ENCODE measurements at regions not wholly inside any gene's neighbourhood (a gene's known extent, or its start where the extent isn't known, plus 50 kb on each side); places are given as distances from the start of the nearest gene placed in this dataset.

- no peak for TF ChIP-seq CTCF (IDR thresholded peaks at IDR 0.05; ENCODE audit: low read depth, low read length)
- Histone ChIP-seq H3K27ac (ENCODE audit: low read depth, low read length) (no peak overlapping the region), H3K4me3 (ENCODE audit: low read depth, low read length) (no peak overlapping the region), H3K27me3 (ENCODE audit: control insufficient read depth, insufficient read depth, low read length) (no peaks in the 10 kb centered on the region), H3K9me3 (ENCODE audit: control insufficient read depth, insufficient read depth, low read length) (peaks cover 9% of the 10 kb centered on the region)
- DNase-seq (ENCODE audit: low read depth, low spot score): no peak
- POLR2A ChIA-PET: no interaction called here
- CTCF ChIA-PET: no interaction called here
These were observed 628.9 kb downstream of the TLL1 start for GRCh38 chr4:166501941-166502382.

GRCh38 chr4:166502660-166503059, 629.6 kb downstream of the TLL1 start:
- Histone ChIP-seq H3K27me3 (ENCODE audit: control insufficient read depth, insufficient read depth, low read length) (no peaks in the 10 kb centered on the region), H3K9me3 (ENCODE audit: control insufficient read depth, insufficient read depth, low read length) (peaks cover 9% of the 10 kb centered on the region), H3K27ac (ENCODE audit: low read depth, low read length) (no peak overlapping the region), H3K4me3 (ENCODE audit: low read depth, low read length) (no peak overlapping the region)
- CTCF ChIA-PET: no interaction called here
- no peak for TF ChIP-seq CTCF (IDR thresholded peaks at IDR 0.05; ENCODE audit: low read depth, low read length)
- DNase-seq (ENCODE audit: low read depth, low spot score): no peak
- POLR2A ChIA-PET: no interaction called here

GRCh38 chr4:166506051-166506450, 633.0 kb downstream of the TLL1 start:
- TF ChIP-seq CTCF (IDR thresholded peaks at IDR 0.05; ENCODE audit: low read depth, low read length): no peak
- POLR2A ChIA-PET: no interaction called here
- no peak for DNase-seq (ENCODE audit: low read depth, low spot score)
- H3K4me3 ChIP-seq (ENCODE audit: low read depth, low read length): no peak overlapping the region
- H3K27ac ChIP-seq (ENCODE audit: low read depth, low read length): no peak overlapping the region
- CTCF ChIA-PET: no interaction called here
- H3K27me3 ChIP-seq (ENCODE audit: control insufficient read depth, insufficient read depth, low read length): no peaks in the 10 kb centered on the region
- H3K9me3 ChIP-seq (ENCODE audit: control insufficient read depth, insufficient read depth, low read length): peaks cover 9% of the 10 kb centered on the region

- POLR2A ChIA-PET: no interaction called here
- Histone ChIP-seq H3K27me3 (ENCODE audit: control insufficient read depth, insufficient read depth, low read length) (no peaks in the 10 kb centered on the region), H3K4me3 (ENCODE audit: low read depth, low read length) (no peak overlapping the region), H3K27ac (ENCODE audit: low read depth, low read length) (no peak overlapping the region), H3K9me3 (ENCODE audit: control insufficient read depth, insufficient read depth, low read length) (no peaks in the 10 kb centered on the region; the same call in 1 of the 2 replicates)
- CTCF ChIA-PET: no interaction called here
- no peak for TF ChIP-seq CTCF (IDR thresholded peaks at IDR 0.05; ENCODE audit: low read depth, low read length)
- no peak for DNase-seq (ENCODE audit: low read depth, low spot score)
These were observed 639.2 kb downstream of the TLL1 start for GRCh38 chr4:166512267-166512666.

GRCh38 chr4:166518315-166518714, 645.3 kb downstream of the TLL1 start:
- Histone ChIP-seq H3K4me3 (ENCODE audit: low read depth, low read length) (no peak overlapping the region), H3K27me3 (ENCODE audit: control insufficient read depth, insufficient read depth, low read length) (no peaks in the 10 kb centered on the region), H3K27ac (ENCODE audit: low read depth, low read length) (no peak overlapping the region), H3K9me3 (ENCODE audit: control insufficient read depth, insufficient read depth, low read length) (no peaks in the 10 kb centered on the region; the same call in 1 of the 2 replicates)
- TF ChIP-seq CTCF (IDR thresholded peaks at IDR 0.05; ENCODE audit: low read depth, low read length): no peak
- no peak for DNase-seq (ENCODE audit: low read depth, low spot score)
- ChIA-PET POLR2A (no interaction called here), CTCF (no interaction called here)
